Fibroblast of skin of right biceps (primary cell): ENCODE measurements at regions not wholly inside any gene's neighbourhood (a gene's known extent, or its start where the extent isn't known, plus 50 kb on each side); places are given as distances from the start of the nearest gene placed in this dataset.

Source experiments
- DNase-seq: peaks from one replicate; pipeline ENCODE4 v3.0.0-alpha.2; 2013

DNA sequence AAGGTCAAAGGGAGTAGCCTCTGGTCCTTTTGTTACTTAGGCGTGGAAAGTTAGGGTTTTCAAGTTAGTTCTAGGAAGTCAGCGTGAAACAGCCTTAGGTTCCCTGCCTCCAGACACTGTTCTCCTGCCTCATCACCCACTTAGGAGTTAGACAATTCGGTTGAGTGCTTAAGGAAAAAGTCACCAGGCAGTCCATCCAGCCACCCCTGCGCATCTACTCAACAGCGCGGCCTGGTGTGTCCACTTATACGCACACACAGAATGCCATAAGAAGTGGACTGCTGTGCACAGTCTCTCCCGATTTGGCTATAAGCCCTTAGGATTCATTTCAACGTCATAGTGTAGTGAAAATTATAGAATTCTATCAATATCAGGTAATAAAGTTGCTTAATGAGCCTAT is 470.8 kb upstream of the TNP1 start:
- no peak for DNase-seq

DNA sequence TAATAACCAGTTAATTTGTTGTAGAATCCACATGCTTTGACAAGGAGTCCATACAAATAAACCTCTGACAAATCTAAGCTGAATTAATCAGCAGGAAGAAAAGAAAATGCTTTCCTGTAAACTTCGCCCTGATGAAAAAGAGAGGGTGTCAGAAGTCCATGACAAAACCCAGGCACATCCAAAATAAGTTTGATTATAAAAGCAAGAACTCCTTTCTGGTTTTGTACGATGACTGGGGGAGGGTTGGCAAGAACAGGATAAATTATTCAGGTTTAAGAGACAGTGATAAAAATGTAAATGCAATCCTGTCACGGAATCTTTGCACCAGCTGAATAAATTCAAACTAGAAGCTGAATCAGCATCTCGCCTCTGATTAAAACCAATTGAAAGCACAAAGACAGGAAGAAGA is 469.2 kb upstream of the TNP1 start:
- DNase-seq: peak; percentile 66

GRCh38 chr2:217328622-217328978 is 468.7 kb upstream of the TNP1 start:
- no peak for DNase-seq

GRCh38 chr2:217327953-217328621 is 468.2 kb upstream of the TNP1 start:
- no peak for DNase-seq

GRCh38 chr2:217326238-217327022 is 466.6 kb upstream of the TNP1 start:
- no peak for DNase-seq

DNA sequence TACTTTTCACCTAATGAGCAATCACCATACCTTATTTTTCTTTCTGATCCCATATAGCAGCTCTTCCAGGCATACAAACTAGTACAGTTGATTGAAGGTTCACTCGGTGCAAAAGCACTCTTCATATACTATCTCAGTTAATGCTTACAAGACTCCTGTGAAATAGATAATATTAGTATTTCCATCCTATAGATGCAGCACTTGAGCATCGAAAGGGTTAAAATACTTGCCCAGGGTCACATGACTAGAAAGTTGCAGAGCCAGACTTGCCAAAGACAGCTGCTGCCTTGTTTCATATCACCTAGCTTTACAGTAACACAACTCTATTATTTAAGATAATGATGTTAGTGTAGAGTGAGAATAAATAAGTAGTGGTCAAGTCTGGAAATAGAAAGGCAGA is 466.0 kb upstream of the TNP1 start:
- no peak for DNase-seq

- no peak for DNase-seq
Measured at GRCh38 chr2:217325251-217325650, 465.4 kb upstream of the TNP1 start.

GRCh38 chr2:217316743-217317142 is 456.9 kb upstream of the TNP1 start:
- peak; percentile 90 for DNase-seq

DNA sequence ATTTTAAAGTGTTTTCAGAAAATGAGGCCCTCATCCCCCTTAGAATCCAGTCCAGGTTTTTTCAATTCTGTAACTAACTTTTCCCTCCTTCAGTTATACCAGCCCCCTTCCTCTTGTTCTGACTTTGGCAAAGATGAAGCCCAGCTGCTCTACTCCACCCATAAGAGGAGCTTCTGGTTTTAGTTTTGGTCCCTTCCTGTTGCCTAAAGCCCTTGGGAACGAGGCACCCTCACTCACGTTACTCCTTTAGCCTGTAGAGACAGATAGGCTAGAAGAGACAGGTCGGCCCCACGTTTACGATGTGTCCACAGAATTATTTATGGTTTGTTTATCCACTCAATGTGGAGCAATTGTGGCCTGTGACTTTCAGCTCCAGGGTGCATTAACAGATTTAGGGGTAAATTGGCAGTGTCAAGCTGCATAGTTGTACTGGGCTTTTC is 454.2 kb upstream of the TNP1 start:
- no peak for DNase-seq

- no peak for DNase-seq
Measured at GRCh38 chr2:217313386-217313785, 453.5 kb upstream of the TNP1 start.

DNA sequence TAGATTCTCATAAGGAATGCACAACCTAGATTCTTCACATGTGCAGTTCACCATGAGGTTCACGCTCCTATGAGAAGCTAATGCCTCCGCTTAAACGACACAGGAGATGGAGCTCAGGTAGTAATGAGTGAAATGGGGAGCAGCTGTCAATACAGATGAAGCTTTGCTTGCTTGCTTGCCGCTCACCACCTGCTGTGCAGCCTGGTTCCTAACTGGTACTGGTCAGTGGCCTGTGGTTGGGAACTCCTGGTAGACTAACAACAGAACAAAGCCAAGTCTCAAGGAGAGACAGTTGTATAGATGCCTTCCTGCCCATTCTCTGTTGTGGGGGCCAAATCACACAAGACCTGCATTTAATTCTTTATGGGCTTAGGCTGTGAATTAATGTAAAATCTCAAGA is 449.2 kb upstream of the TNP1 start:
- DNase-seq: no peak

DNA sequence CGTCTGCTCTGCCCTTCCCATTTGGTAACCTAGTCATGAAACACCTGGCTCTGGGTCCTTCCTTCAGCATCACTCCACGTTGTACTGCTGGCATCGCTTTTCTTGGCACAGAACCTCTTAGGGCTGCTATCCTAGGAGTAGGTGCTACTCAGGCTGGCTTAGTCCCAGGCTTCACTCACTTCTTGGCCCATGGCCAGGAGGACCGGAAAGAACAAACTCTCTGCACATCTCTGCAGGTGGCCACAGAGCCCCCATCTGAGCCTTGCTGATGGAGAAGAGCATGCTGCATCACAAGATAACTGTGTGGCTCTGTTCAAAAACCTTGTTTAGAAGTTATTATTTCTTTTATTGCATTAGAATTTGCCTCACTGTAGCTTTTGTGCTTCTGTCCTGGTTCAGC is 447.2 kb upstream of the TNP1 start:
- DNase-seq: no peak

GRCh38 chr2:217305882-217306281 is 446.0 kb upstream of the TNP1 start:
- no peak for DNase-seq

DNA sequence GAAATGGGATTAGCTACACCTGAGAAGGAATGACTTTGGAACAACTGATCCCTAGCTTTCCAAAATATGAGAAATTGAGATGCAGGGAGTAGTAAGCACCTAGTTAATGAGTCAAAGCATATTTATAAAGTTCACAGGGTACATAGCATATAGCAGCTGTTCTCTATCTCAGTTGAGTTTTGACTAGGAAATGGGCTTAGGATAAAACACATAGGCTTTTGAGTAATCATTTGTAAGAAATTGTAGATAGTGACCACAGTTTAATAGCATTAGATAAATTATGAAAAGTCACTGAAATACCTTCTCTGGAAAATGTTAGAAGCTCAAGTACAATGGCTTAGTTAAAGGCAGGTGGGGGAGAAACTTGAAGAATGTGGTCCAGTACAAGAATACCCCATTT is 444.7 kb upstream of the TNP1 start:
- no peak for DNase-seq

DNA sequence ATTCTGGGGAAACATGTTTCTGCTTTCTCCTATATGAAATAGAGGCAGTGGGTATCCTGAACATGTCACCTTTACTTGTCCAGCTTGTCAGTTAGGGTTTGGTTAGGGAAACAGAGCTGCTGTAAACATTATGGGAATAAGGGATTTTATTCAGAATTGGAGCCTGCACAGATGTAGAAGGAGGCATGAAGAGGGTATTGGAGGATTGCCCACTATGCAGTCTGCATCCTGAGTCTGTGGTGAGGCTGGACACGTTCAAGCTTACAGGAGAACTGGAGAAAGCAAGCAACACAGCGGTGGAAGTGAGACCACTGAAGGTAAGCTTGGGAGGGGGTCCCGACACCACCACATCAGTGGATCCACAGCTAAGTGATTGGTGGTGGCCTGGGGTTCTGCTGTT is 443.0 kb upstream of the TNP1 start:
- DNase-seq: no peak

DNA sequence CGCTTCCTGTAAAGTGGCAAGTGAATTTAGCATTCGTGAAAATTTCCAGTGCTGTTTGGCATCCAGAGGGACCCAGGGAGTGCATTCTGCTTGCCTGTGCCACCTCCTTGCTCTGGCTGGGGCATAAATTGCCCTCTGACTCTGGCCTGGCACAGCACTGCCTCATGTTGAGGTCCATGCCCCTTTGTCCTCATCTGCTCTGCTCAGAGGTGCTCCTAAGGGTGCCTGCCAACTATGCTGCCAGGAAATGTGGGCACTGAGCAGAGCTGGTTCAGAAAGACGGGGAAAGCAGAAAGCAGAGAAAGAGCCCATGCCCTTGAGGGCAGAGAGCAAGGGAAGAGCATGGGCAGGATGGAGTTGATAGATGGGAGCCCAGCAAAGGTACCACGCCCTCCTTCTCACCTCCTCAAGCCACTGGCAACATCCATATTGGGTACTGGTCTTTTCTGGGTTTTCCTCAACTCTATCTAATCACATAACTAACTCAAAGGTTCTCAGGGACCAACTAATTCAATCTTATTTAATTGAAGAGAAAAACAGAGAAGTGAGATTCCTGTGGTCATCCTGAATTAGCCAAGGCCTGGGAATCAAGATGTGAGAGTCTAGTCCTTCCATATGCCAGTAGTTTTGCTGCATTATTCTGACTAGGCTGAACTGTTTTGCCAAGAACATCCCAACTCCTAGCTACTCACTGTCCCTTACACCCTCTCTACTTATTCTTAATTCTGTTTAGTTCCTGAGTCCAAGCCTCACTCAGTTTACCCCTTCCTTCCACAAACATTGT is 441.5 kb upstream of the TNP1 start:
- DNase-seq: no peak

DNA sequence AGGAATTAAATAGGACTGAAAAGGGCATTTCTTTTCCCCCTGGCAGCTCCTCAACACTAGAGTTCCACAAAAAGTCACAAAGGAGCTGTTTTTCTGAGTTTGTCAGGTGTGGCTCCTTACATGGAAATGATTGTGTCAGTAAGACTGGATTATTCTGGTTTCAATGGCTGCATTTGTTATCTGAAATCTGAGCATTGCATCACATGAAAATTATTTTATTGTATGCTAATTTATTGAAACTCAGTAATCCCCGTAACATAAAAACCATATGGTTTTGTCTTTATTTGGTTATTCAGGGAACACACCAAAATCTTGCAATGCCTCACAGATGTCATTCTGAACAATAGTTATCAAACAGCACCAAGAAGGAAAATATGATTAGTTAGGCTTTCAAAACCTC is 439.7 kb upstream of the TNP1 start:
- no peak for DNase-seq

- DNase-seq: no peak
Measured at GRCh38 chr2:217297096-217297495, 437.2 kb upstream of the TNP1 start.

- DNase-seq: no peak
Measured at GRCh38 chr2:217294818-217295217, 435.0 kb upstream of the TNP1 start.

DNA sequence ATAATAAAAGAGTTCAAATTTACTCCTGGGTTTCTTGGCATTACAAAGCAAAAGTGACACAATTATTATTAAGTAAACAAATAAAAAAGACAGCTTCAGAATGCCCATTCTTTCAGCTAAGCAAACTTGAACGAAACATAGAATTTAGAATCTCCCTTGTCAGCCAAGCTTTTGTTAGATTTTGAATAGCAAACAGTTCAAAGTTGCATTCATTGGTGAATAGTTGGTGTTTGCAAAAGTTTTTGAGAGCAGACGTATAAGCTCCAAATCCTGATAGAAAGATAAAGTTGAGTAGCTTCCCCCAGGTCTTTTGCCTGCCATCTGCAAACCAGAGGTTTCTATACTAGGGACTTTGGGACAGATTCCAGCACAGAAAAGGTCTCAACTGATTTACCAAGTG is 434.3 kb upstream of the TNP1 start:
- no peak for DNase-seq

GRCh38 chr2:217293607-217294006 is 433.7 kb upstream of the TNP1 start:
- DNase-seq: no peak

DNA sequence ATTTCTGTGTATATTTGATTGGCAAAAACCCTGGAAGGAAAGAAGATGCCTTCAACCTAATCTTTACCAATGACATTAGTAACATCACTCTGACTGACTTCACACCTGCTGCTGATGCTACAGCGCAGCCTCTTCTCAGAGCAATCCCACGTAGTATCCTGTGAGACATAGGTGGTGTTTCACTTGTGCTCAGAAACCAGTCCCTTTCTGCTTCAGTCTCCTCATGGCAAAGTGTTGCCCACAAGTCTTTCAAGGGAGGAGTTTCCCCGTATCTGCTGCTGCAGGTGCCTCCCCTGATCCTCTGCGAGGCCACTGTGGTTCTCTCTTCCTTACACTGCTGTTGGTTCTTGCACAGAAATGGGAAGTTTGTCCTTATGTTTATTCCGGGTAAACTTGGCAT is 433.2 kb upstream of the TNP1 start:
- no peak for DNase-seq

DNA sequence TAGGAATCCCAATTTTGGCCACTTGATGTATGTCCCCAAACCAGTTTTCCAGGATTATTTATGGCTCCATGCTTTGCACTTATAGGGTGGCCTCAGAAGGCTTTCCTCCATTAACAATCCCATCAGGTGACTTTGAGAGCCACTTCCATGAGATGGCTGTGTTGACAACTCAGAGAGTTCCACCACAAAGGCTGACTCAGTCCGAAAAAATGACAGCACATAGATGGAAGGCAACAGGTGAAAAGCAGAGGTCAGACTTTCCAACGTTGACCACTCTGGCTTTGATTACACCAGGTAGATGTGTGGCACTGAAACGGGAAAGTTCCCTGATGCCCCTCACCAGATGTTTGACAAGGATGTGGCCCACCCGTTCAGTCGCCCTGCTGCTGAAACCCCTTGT is 431.4 kb upstream of the TNP1 start:
- DNase-seq: no peak

DNA sequence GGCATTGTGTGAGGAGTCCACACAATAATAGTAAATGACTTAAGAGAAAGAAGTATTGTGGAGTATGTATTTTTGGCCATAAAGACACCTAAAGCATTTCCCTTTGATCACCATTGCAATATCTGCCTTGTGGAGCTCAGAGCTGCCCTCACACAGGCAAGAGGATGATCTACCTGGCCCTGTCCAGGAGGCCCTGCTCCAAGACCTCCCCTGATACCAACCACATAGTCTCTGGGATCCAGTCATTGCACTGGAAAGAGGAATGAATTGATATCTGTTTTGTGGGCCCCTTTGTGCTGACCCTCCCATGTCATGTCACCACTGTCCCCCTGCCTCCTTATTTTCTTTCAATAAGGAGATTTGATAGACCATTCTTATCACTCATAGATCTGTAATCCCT is 430.6 kb upstream of the TNP1 start:
- DNase-seq: no peak
